ENCODE measurements at regions not wholly inside any gene's neighbourhood (a gene's known extent, or its start where the extent isn't known, plus 50 kb on each side); places are given as distances from the start of the nearest gene placed in this dataset.
"Not testable (repeated sequence)": the region's sequence is repeated elsewhere in the genome, so short reads cannot be mapped to it uniquely, and the experiment has no call there.

GRCh38 chr2:19646987-19647386 lies 254.8 kb downstream of the TTC32 start:
- no peak for DNase-seq (ENCODE audit: low read depth, low spot score)
- H3K4me3 ChIP-seq (ENCODE audit: low read length) = no peak overlapping the region

- DNase-seq (ENCODE audit: low read depth, low spot score) = no peak
- no peak overlapping the region for H3K4me3 ChIP-seq (ENCODE audit: low read length)
These were observed 257.0 kb downstream of the TTC32 start for GRCh38 chr2:19644763-19645162.

GRCh38 chr2:19643117-19643518 lies 258.7 kb downstream of the TTC32 start:
- DNase-seq (ENCODE audit: low read depth, low spot score) = no peak
- no peak overlapping the region for H3K4me3 ChIP-seq (ENCODE audit: low read length)

- no peak overlapping the region for H3K4me3 ChIP-seq (ENCODE audit: low read length)
These were observed 259.3 kb downstream of the TTC32 start for GRCh38 chr2:19642501-19642900.

GRCh38 chr2:19635951-19636510 lies 265.8 kb downstream of the TTC32 start:
- H3K4me3 ChIP-seq (ENCODE audit: low read length) = no peak overlapping the region
- DNase-seq (ENCODE audit: low read depth, low spot score) = no peak

More at GRCh38 chr2:19642501-19642900, 259.3 kb downstream of the TTC32 start:
- DNase-seq (ENCODE audit: low read depth, low spot score) = no peak

GRCh38 chr2:19632403-19632991 lies 269.3 kb downstream of the TTC32 start:
- no peak overlapping the region for H3K4me3 ChIP-seq (ENCODE audit: low read length)
- no peak for DNase-seq (ENCODE audit: low read depth, low spot score)

- H3K4me3 ChIP-seq (ENCODE audit: low read length) = no peak overlapping the region
- no peak for DNase-seq (ENCODE audit: low read depth, low spot score)
These were observed 269.9 kb downstream of the TTC32 start for GRCh38 chr2:19631871-19632270.

GRCh38 chr2:19630921-19631320 lies 270.9 kb downstream of the TTC32 start:
- no peak for DNase-seq (ENCODE audit: low read depth, low spot score)

GRCh38 chr2:19627359-19627758 lies 268.9 kb upstream of the OSR1 start:
- no peak for DNase-seq (ENCODE audit: low read depth, low spot score)
- no peak overlapping the region for H3K4me3 ChIP-seq (ENCODE audit: low read length)

More at GRCh38 chr2:19630921-19631320, 270.9 kb downstream of the TTC32 start:
- no peak overlapping the region for H3K4me3 ChIP-seq (ENCODE audit: low read length)

- DNase-seq (ENCODE audit: low read depth, low spot score) = no peak
- no peak overlapping the region for H3K4me3 ChIP-seq (ENCODE audit: low read length)
These were observed 265.1 kb upstream of the OSR1 start for GRCh38 chr2:19623488-19623887.

- H3K4me3 ChIP-seq (ENCODE audit: low read length) = no peak overlapping the region
- DNase-seq (ENCODE audit: low read depth, low spot score) = no peak
These were observed 258.9 kb upstream of the OSR1 start for GRCh38 chr2:19617257-19617848.

GRCh38 chr2:19615402-19615801 lies 257.0 kb upstream of the OSR1 start:
- not testable (repeated sequence) for H3K4me3 ChIP-seq (ENCODE audit: low read length); DNase-seq (ENCODE audit: low read depth, low spot score)

GRCh38 chr2:19614066-19614465 lies 255.6 kb upstream of the OSR1 start:
- H3K4me3 ChIP-seq (ENCODE audit: low read length) = no peak overlapping the region
- DNase-seq (ENCODE audit: low read depth, low spot score) = no peak

GRCh38 chr2:19611491-19612332 lies 253.3 kb upstream of the OSR1 start:
- H3K4me3 ChIP-seq (ENCODE audit: low read length) = no peak overlapping the region
- no peak for DNase-seq (ENCODE audit: low read depth, low spot score)

GRCh38 chr2:19609266-19609665 lies 250.8 kb upstream of the OSR1 start:
- DNase-seq (ENCODE audit: low read depth, low spot score) = no peak
- H3K4me3 ChIP-seq (ENCODE audit: low read length) = no peak overlapping the region

GRCh38 chr2:19607931-19608771 lies 249.7 kb upstream of the OSR1 start:
- no peak for DNase-seq (ENCODE audit: low read depth, low spot score)
- H3K4me3 ChIP-seq (ENCODE audit: low read length) = no peak overlapping the region

- no peak overlapping the region for H3K4me3 ChIP-seq (ENCODE audit: low read length)
These were observed 249.0 kb upstream of the OSR1 start for GRCh38 chr2:19607400-19607799.

GRCh38 chr2:19600982-19601381 lies 242.6 kb upstream of the OSR1 start:
- no peak overlapping the region for H3K4me3 ChIP-seq (ENCODE audit: low read length)
- DNase-seq (ENCODE audit: low read depth, low spot score) = no peak

More at GRCh38 chr2:19607400-19607799, 249.0 kb upstream of the OSR1 start:
- no peak for DNase-seq (ENCODE audit: low read depth, low spot score)

- H3K4me3 ChIP-seq (ENCODE audit: low read length) = no peak overlapping the region
- no peak for DNase-seq (ENCODE audit: low read depth, low spot score)
These were observed 242.1 kb upstream of the OSR1 start for GRCh38 chr2:19600506-19600905.
